ENCODE measurements at regions not wholly inside any gene's neighbourhood (a gene's known extent, or its start where the extent isn't known, plus 50 kb on each side); places are given as distances from the start of the nearest gene placed in this dataset.

- no peak for DNase-seq (ENCODE audit: low read depth)
These were observed 93.5 kb upstream of the SPATS2L start for GRCh38 chr2:200212862-200213425.

GRCh38 chr2:200216310-200216709 is 90.2 kb upstream of the SPATS2L start:
- DNase-seq (ENCODE audit: low read depth) = no peak

GRCh38 chr2:200217320-200217719 is 89.2 kb upstream of the SPATS2L start:
- no peak for DNase-seq (ENCODE audit: low read depth)

GRCh38 chr2:200218645-200219044 is 87.8 kb upstream of the SPATS2L start:
- DNase-seq (ENCODE audit: low read depth) = no peak

DNA sequence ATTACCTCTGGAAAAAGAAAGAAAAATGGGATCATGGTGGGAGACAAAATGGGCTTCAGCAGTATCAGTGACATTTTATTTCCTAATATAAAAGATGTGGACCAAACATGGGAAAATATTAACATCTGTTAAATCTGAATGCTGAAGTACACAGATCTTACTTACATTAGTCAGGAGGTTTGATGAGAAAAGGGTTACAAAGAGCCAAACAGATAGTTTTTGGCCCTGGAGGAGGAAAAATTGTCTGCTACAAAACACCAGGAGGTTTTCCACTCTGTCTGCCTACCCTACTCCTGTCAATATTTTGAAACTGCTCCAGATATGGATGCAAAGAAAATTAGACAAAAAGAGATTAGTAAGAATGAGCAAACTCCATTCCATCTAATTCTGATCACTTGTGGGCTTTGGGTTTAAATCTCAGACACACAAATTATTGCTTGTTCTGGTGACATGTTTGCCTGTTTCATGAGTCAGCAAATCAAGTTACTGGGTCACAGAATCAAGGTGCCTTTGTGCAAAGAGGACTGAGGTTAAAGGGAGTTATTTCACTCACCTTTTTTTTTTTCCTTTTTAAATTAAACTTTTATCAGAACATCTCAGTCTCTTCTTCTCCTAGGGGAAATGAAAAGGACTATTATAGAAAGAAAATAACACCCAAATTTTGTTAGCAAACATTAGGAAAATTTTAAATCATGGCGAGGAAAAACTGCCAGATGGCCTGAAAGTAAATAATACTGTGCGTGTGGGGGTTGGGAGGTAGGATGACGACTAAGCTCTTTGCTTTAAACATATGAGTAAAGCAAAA is 87.0 kb upstream of the SPATS2L start:
- no peak for DNase-seq (ENCODE audit: low read depth)

GRCh38 chr2:200220251-200220650 is 86.2 kb upstream of the SPATS2L start:
- no peak for DNase-seq (ENCODE audit: low read depth)

GRCh38 chr2:200221055-200221955 is 85.2 kb upstream of the SPATS2L start:
- no peak for DNase-seq (ENCODE audit: low read depth)

DNA sequence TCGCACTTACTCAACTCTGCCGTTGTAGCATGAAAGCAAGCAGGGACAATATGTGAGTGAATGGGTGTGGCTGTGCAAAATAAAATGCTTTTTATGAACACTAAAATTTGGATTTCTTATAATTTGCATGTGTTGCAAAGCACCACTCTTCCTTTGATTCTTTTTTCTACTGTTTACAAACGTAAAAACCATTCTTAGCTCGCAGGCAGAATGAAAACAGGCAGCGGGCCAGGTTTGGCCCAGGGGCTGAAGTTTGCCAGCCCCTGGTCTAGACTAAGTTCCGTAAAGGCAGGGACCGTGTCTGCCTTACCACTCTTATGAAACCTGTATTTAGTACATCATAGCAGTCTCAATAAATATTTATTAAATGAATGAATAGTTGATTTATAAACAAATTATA is 83.7 kb upstream of the SPATS2L start:
- DNase-seq (ENCODE audit: low read depth) = no peak

DNA sequence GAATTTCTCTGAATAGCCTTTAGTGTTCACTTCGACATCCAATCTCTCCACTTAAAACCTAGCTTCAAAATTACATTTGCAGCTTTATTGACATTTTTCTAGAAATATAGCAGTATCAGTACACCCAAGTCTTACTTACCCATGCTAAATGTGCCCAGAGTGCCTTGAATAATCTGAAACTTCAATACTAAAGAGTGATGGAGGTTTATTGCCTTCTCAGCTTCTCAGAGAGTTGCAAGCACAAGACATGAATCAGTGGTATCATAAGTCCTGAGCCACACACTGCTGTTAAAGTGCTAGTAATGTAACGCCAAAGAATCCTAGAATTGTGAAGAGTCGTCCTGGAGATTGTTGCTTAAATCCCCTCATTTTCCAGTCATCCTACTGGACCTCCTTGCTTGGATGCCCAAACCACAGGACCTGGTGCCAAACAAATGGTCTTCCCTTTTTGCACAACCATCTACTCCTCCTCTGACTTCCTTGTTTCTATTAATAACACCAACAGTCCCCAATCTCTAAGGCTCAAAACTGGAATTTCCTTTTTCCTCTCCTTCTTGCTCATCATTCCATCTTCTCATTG is 83.2 kb upstream of the SPATS2L start:
- peak; percentile 67 for DNase-seq (ENCODE audit: low read depth)

DNA sequence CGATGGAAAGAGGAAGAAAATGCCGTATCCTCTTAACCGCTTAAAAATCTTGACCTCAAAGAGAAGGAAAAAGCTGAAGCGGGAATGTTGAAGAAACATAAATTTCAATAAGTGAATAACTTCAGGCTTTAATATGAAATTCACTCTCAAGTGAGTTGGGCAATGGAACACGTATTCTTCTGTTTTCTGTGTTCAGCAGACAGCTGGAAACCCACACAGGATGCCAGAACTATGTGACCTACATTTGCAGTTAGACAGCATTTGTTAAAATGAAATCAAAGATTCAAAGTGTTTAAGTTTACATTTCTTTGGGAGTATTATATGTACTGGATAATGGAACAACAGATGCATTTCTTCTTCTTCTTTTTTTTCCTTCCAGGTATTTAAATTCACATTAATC is 80.5 kb upstream of the SPATS2L start:
- peak; percentile 69 for DNase-seq (ENCODE audit: low read depth)

- DNase-seq (ENCODE audit: low read depth) = no peak
These were observed 79.8 kb upstream of the SPATS2L start for GRCh38 chr2:200226451-200227426.

- no peak for DNase-seq (ENCODE audit: low read depth)
These were observed 75.8 kb upstream of the SPATS2L start for GRCh38 chr2:200230716-200231115.

- DNase-seq (ENCODE audit: low read depth) = no peak
These were observed 71.0 kb upstream of the SPATS2L start for GRCh38 chr2:200235533-200235932.

GRCh38 chr2:200239216-200239615 is 67.3 kb upstream of the SPATS2L start:
- DNase-seq (ENCODE audit: low read depth) = peak; percentile 69

- no peak for DNase-seq (ENCODE audit: low read depth)
These were observed 63.9 kb upstream of the SPATS2L start for GRCh38 chr2:200242570-200242969.

DNA sequence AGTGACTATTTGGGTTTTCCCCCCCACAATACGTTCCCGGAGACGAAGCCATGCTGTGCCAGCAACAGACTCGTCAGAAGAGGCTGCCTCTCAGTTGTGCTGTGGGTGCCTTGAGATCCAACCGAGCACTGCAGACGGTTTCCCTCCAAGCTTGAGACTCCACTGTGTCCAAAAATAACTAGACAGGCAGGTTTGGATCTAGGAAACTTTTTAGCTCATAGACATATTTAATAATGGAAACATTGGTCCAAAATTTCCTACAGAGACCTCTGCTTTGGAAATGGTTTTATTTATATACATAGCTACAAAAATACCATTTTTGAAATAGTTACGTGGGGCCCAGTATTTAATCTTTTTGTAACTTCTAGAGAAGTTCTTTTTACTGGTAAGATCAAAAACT is 63.1 kb upstream of the SPATS2L start:
- no peak for DNase-seq (ENCODE audit: low read depth)

DNA sequence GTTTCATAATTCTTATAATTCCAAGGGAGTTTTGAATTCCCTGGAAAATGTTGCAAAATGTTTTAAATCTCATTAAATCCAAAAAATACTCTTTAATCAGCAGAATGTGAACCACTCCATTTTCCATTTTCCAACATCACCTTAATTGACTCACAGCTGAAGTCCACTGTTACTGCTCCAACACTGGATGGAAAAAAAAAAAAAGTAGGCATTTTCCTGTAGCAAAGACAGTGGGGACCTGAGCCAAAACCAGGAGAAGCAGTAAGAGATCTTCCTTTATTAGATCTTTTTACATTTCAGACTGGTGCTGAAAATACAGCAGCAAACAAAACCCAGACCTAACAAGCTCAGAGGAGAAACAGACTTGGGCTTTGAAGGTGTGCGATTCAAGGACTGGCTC is 62.4 kb upstream of the SPATS2L start:
- DNase-seq (ENCODE audit: low read depth) = no peak

- DNase-seq (ENCODE audit: low read depth) = peak; percentile 60
These were observed 59.0 kb upstream of the SPATS2L start for GRCh38 chr2:200247494-200247893.

DNA sequence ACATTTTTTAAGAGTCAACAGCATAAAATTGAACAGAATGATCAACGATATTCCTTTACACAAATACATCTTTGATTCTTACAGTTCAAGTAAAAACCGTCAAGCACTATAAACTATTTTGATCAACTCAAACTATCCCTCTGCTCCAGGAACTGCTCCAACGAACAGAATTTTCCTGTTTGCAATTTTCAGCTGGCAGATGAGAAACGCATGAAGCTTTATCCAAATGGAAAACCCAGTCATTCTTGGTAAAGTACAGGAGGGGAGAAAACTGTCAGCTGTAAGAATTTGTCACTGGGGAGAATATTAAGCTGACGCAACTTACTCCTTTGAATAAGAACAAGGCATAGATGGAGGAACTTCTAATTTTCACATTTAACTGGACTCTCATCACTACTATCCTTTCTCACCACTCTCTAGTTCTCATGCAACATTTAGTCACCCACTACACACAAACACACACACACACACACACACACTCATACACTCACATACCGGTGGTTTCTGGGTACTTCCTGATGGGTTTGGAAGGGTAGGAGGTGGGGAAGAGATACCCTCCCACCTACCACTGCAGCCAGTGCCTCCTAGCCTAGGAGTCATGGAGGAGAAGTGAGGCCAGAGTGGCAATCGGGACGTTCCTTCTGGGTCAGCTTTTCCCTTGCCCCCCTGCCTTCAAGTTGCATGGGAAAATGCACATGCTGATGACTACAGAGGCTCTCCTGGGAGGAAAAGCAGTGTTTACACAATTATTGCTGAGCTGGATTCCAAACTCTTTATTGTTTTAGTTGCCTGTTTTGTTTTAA is 54.0 kb upstream of the SPATS2L start:
- DNase-seq (ENCODE audit: low read depth) = peak; percentile 75

DNA sequence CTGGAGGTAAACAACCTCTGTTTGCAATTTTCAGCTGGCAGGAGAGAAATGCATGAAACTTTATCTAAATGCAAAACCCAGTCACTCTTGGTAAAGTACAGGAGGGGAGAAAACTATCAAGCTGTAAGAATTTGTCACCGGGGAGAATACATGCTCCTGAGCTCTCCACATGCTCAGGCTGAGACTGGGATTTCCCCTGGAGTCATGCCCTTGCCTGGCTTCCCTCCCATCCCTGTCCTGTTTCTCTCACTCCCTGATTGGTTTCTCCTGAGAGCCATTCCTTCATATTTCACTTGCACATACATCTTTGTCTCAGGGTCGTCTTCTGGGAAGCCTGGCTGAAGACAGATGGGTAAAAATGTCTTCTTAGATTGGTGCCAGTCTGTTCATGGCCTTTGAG is 52.9 kb upstream of the SPATS2L start:
- DNase-seq (ENCODE audit: low read depth) = no peak

Data from amniotic epithelial cell (primary cell).